H1 (cell line): ENCODE measurements at regions not wholly inside any gene's neighbourhood (a gene's known extent, or its start where the extent isn't known, plus 50 kb on each side); places are given as distances from the start of the nearest gene placed in this dataset.

Source experiments
- CTCF ChIA-PET: fragments of 300-600 bp; sonication (Branson Sonifier 250); formaldehyde crosslinking; loops from one replicate; lab custom pipeline; 2021; ENCODE audit not compliant: partially characterized antibody; lab: Charles Lee
- POLR2A ChIA-PET: fragments of 300-600 bp; sonication (Branson Sonifier 250); formaldehyde crosslinking; loops from one replicate; lab custom pipeline; 2021; ENCODE audit warnings: inconsistent platforms; ENCODE audit not compliant: partially characterized antibody; lab: Charles Lee
- DNase-seq, 2 experiments: peaks; one replicate each; pipeline versions ENCODE4 v3.0.0 to v3.0.0-alpha.2; 2010 to 2022; ENCODE audit warnings: low spot score in 2 of 2, low read depth in 1 of 2, mixed read lengths in 1 of 2
- FAIRE-seq: peaks from 2 replicates; lab custom pipeline; 2011; peaks lifted over from hg19 to GRCh38; lab: Jason Lieb, UNC
- H2AFZ ChIP-seq: 2 replicates; pipeline ENCODE4 v1.8.1; 2012; ENCODE audit warnings: low read length, inconsistent platforms
- H2AK5ac ChIP-seq: 2 replicates; pipeline ENCODE4 v1.6.1; 2013; ENCODE audit warnings: low read depth, low read length
- H2BK120ac ChIP-seq: replicated peaks from 2 replicates; pipeline ENCODE3; 2013; ENCODE audit warnings: low read depth, low read length, inconsistent platforms
- H2BK12ac ChIP-seq: 2 replicates; pipeline ENCODE4 v1.6.1; 2013; ENCODE audit warnings: low read depth, low read length
- H2BK15ac ChIP-seq: 2 replicates; pipeline ENCODE4 v1.6.1; 2013; ENCODE audit warnings: low read length
- H2BK20ac ChIP-seq: 2 replicates; pipeline ENCODE4 v1.6.1; 2013; ENCODE audit warnings: low read length
- H2BK5ac ChIP-seq: 2 replicates; pipeline ENCODE4 v1.6.1; 2013; ENCODE audit warnings: low read depth, low read length
- H3K14ac ChIP-seq: 2 replicates; pipeline ENCODE4 v1.6.1; 2013; ENCODE audit warnings: inconsistent platforms; ENCODE audit not compliant: insufficient read length
- H3K18ac ChIP-seq: 2 replicates; pipeline ENCODE4 v1.6.1; 2013; ENCODE audit warnings: low read length; ENCODE audit errors: extremely low read depth
- H3K23ac ChIP-seq: 2 replicates; pipeline ENCODE4 v1.6.1; 2013; ENCODE audit warnings: inconsistent platforms; ENCODE audit not compliant: insufficient read length
- H3K23me2 ChIP-seq: 2 replicates; pipeline ENCODE4 v1.6.1; 2013; ENCODE audit warnings: low read depth, low read length
- H3K27ac ChIP-seq: 2 replicates; pipeline ENCODE4 v1.6.1; 2011; ENCODE audit warnings: low read depth, low read length, inconsistent platforms
- H3K27me3 ChIP-seq, 4 experiments: replicated peaks in 1 of 4; 1 replicate in 1 of 4; 2 replicates in 3 of 4; pipeline versions ENCODE4 v1.6.1 to v1.8.1; 2011 to 2013; ENCODE audit warnings: low read length in 3 of 4, mild to moderate bottlenecking in 3 of 4, inconsistent platforms in 2 of 4, mixed read lengths in 2 of 4, moderate library complexity in 1 of 4; ENCODE audit not compliant: control insufficient read depth in 3 of 4, insufficient read depth in 3 of 4; ENCODE audit errors: extremely low read depth in 1 of 4
- H3K36me3 ChIP-seq, 4 experiments: 2 replicates each; pipeline versions ENCODE4 v1.6.1 to v1.8.1; 2011 to 2013; ENCODE audit warnings: mild to moderate bottlenecking in 4 of 4, low read length in 3 of 4, moderate library complexity in 2 of 4, control low read depth in 1 of 4, inconsistent platforms in 1 of 4; ENCODE audit not compliant: insufficient read depth in 4 of 4, control insufficient read depth in 2 of 4
- H3K4ac ChIP-seq: replicated peaks from 2 replicates; pipeline ENCODE3; 2013; ENCODE audit warnings: low read length, low read depth, mixed read lengths, inconsistent platforms; ENCODE audit not compliant: insufficient read length
- H3K4me1 ChIP-seq, 4 experiments: replicated peaks in 1 of 4; 1 replicate in 1 of 4; 2 replicates in 3 of 4; pipeline versions ENCODE4 v1.6.1 to v1.8.1; 2011 to 2013; ENCODE audit warnings: low read length in 3 of 4, inconsistent platforms in 2 of 4, mixed read lengths in 1 of 4; ENCODE audit not compliant: insufficient read depth in 4 of 4, control insufficient read depth in 3 of 4
- H3K4me2 ChIP-seq, 2 experiments: 2 replicates each; pipeline versions ENCODE4 v1.6.1 to v1.8.1; 2011 to 2013; ENCODE audit warnings: low read depth in 2 of 2, low read length in 2 of 2, control low read depth in 1 of 2, inconsistent platforms in 1 of 2, mild to moderate bottlenecking in 1 of 2; ENCODE audit not compliant: insufficient read depth in 1 of 2
- H3K4me3 ChIP-seq, 4 experiments: fragments of 200-600, 300-600 bp in 1 of 4; sonication (generic), shearing (Covaris generic), sonication (Bioruptor Twin) in 1 of 4; 2 replicates each; pipeline versions ENCODE4 v1.5.1 to v1.8.1; 2011 to 2016; ENCODE audit warnings: low read length in 4 of 4, low read depth in 3 of 4, control low read depth in 2 of 4, inconsistent platforms in 2 of 4, mild to moderate bottlenecking in 2 of 4, mixed read lengths in 1 of 4, moderate library complexity in 1 of 4; ENCODE audit not compliant: insufficient read depth in 2 of 4; ENCODE audit errors: extremely low read depth in 1 of 4
- H3K56ac ChIP-seq: replicated peaks from 2 replicates; pipeline ENCODE3; 2013; ENCODE audit warnings: low read depth, mild to moderate bottlenecking, mixed read lengths, low read length, inconsistent platforms; ENCODE audit not compliant: insufficient read length
- H3K79me1 ChIP-seq: 2 replicates; pipeline ENCODE4 v1.6.1; 2013; ENCODE audit warnings: low read depth, low read length, control low read depth
- H3K79me2 ChIP-seq, 2 experiments: 2 replicates each; pipeline versions ENCODE4 v1.6.1 to v1.8.1; 2012 to 2013; ENCODE audit warnings: low read length in 2 of 2, mild to moderate bottlenecking in 2 of 2, inconsistent platforms in 1 of 2; ENCODE audit not compliant: insufficient read depth in 2 of 2, control insufficient read depth in 1 of 2
- H3K9ac ChIP-seq, 4 experiments: replicated peaks in 1 of 4; 1 replicate in 1 of 4; 2 replicates in 3 of 4; pipeline versions ENCODE4 v1.6.1 to v1.8.1; 2011 to 2013; ENCODE audit warnings: low read depth in 3 of 4, low read length in 3 of 4, control low read depth in 2 of 4, mild to moderate bottlenecking in 2 of 4, moderate library complexity in 2 of 4, inconsistent platforms in 1 of 4; ENCODE audit errors: extremely low read depth in 1 of 4
- H3K9me3 ChIP-seq, 2 experiments: 2 replicates each; pipeline versions ENCODE4 v1.6.1 to v1.8.1; 2012 to 2013; ENCODE audit warnings: mild to moderate bottlenecking in 2 of 2, moderate library complexity in 2 of 2, control low read depth in 1 of 2, inconsistent platforms in 1 of 2, low read depth in 1 of 2, low read length in 1 of 2, mixed read lengths in 1 of 2; ENCODE audit not compliant: insufficient read depth in 2 of 2
- H4K20me1 ChIP-seq, 2 experiments: replicated peaks in 1 of 2; 2 replicates each; pipeline versions ENCODE3 to v1.8.1; 2011 to 2013; ENCODE audit warnings: inconsistent platforms in 2 of 2, low read length in 2 of 2, mild to moderate bottlenecking in 1 of 2; ENCODE audit not compliant: insufficient read depth in 2 of 2, control insufficient read depth in 1 of 2
- H4K5ac ChIP-seq: 2 replicates; pipeline ENCODE4 v1.6.1; 2013; ENCODE audit warnings: low read length, low read depth, mixed read lengths, inconsistent platforms; ENCODE audit not compliant: insufficient read length
- H4K8ac ChIP-seq: 2 replicates; pipeline ENCODE4 v1.8.0; 2013; ENCODE audit warnings: mild to moderate bottlenecking, moderate library complexity, low read length, inconsistent platforms; ENCODE audit not compliant: insufficient read depth; ENCODE audit errors: extremely low read depth
- H4K91ac ChIP-seq: replicated peaks from 2 replicates; pipeline ENCODE3; 2013; ENCODE audit warnings: low read length, mixed read lengths, inconsistent platforms; ENCODE audit not compliant: insufficient read length
- ATF2 ChIP-seq: IDR thresholded peaks from 2 replicates; pipeline ENCODE4 v1.6.1; 2012; ENCODE audit warnings: low read length, inconsistent platforms
- CBX5 ChIP-seq: fragments of 300-800, 300-1000 bp; sonication (generic); IDR thresholded peaks from 2 replicates; pipeline ENCODE4 v1.7.1; 2016; ENCODE audit warnings: antibody characterized with exemption, low read length, low read depth
- CTCF ChIP-seq, 3 experiments: IDR thresholded peaks; 1 replicate in 2 of 3; 2 replicates in 1 of 3; pipeline versions ENCODE4 v1.5.1 to v1.6.1; 2011; ENCODE audit warnings: low read length in 3 of 3, mild to moderate bottlenecking in 3 of 3, inconsistent platforms in 2 of 3, low read depth in 1 of 3, moderate library complexity in 1 of 3; ENCODE audit not compliant: insufficient read depth in 1 of 3; ENCODE audit errors: control extremely low read depth in 1 of 3
- RAD21 ChIP-seq, 2 experiments: IDR thresholded peaks in 1 of 2; conservative IDR thresholded peaks in 1 of 2; 2 replicates each; pipeline ENCODE4 v1.6.1; 2011; ENCODE audit warnings: low read depth in 2 of 2, low read length in 2 of 2, improper control_type of control experiment in 1 of 2, inconsistent platforms in 1 of 2, mild to moderate bottlenecking in 1 of 2, moderate library complexity in 1 of 2
- SIN3A ChIP-seq, 2 experiments: IDR thresholded peaks in 1 of 2; conservative IDR thresholded peaks in 1 of 2; 2 replicates each; pipeline ENCODE4 v1.6.1; 2011 to 2012; ENCODE audit warnings: low read length in 2 of 2, improper control_type of control experiment in 1 of 2, low read depth in 1 of 2, mild to moderate bottlenecking in 1 of 2
- TAF1 ChIP-seq: IDR thresholded peaks from 2 replicates; pipeline ENCODE4 v1.6.1; 2011; ENCODE audit warnings: mild to moderate bottlenecking, low read depth, low read length
- ZNF274 ChIP-seq: IDR thresholded peaks from 2 replicates; pipeline ENCODE4 v1.7.0; 2012; ENCODE audit warnings: low read length, borderline replicate concordance; ENCODE audit errors: extremely low read depth
- WGBS, 2 experiments: shearing (Covaris generic) in 1 of 2; methylation state at CpG; one replicate each; pipeline versions ENCODE4 v1.1.6 to v1.1.7; 2013 to 2015; ENCODE audit warnings: low lambda C conversion rate in 2 of 2, mixed read lengths in 2 of 2, inconsistent platforms in 1 of 2, low coverage in 1 of 2, missing lambda C conversion rate in 1 of 2; ENCODE audit not compliant: insufficient replicate concordance in 2 of 2, insufficient coverage in 1 of 2, insufficient read length in 1 of 2; ENCODE audit errors: extremely low coverage in 1 of 2, missing lambda C conversion rate in 1 of 2; 5-methylcytosine and 5-hydroxymethylcytosine counted together

DNA sequence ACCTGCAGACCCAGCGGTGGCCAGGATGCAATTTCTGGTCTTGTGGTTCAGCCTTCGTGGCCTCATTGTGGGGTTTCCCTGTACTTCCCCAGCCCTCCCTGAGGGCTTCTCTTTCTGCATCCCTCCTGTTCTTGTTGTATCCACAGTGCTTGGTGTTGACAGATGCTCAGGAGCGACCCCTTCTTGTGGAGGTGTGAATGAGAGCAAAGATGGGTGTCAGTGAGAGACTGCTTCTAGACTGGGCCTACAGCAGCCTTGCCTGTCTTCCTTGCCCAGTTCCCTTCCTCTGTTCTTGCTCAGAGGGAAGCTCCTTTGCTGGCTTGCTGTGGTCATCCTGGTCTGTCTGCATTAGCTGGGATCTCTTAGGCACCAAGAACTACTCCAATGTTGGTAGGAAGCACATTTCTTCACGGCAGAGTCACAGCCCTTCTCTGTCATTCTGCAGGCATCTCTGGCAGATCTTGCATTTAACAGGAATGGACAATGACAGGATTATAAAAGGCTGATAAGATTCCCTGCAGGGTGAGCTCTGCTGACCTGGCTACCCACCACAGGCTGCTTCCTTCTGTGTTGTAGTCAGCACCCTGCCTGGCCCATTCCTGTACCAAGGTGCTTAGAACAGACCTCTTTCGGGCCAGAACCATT lies 317.8 kb upstream of the C2CD4B start:
- Histone ChIP-seq H3K4me1 (peaks cover 0 to 6% (median 2%) of the 10 kb centered on the region in 4 experiments; a peak in 3 of 7 replicates), H3K4me3 (no peak overlapping the region), H3K9ac (no peak overlapping the region), H3K27ac (no peak overlapping the region), H3K56ac (no peak overlapping the region), H3K14ac (no peak overlapping the region), H2AK5ac (no peak overlapping the region), H4K20me1 (no peaks in the 10 kb centered on the region), H3K4ac (no peak overlapping the region), H3K9me3 (no peaks in the 10 kb centered on the region), H3K18ac (no peak overlapping the region), H3K4me2 (no peak overlapping the region), H4K5ac (no peak overlapping the region), H3K79me1 (peaks cover 2% of the 10 kb centered on the region; the same call in 1 of the 2 replicates), H2BK5ac (no peak overlapping the region), H4K91ac (no peak overlapping the region), H2BK120ac (no peak overlapping the region), H2BK12ac (no peak overlapping the region), H3K27me3 (no peaks in the 10 kb centered on the region; a peak in 1 of 7 replicates), H3K79me2 (no peaks in the 10 kb centered on the region), H3K36me3 (no peaks in the 10 kb centered on the region), H2BK15ac (no peak overlapping the region), H2BK20ac (no peak overlapping the region), H2AFZ (no peak overlapping the region), H3K23me2 (no peaks in the 10 kb centered on the region), H3K23ac (no peak overlapping the region), H4K8ac (no peak overlapping the region)
- DNase-seq (peak; percentile 39 to 75), FAIRE-seq (peak; percentile 98)
- POLR2A ChIA-PET = interaction anchor here (0.8 to 1.5 kb wide), 2 partner anchors 12 to 15 kb away, joined by 3 to 6 read pairs; no protein-coding TSS in a partner anchor
- CTCF ChIA-PET = interaction anchor here (0.5 to 2.3 kb wide), 19 partner anchors 9 to 260 kb away, joined by 3 to 15 read pairs (median 4); no protein-coding TSS in a partner anchor
- 48% methylated on average over 5 of the region's 5 CpGs; no CpG with 5 or more reads in 1 of the 2 experiments for WGBS, 2 experiments
- TF ChIP-seq CTCF (IDR thresholded peaks at IDR 0.05; ENCODE audit: control extremely low read depth in 1 of 3, insufficient read depth in 1 of 3, low read depth in 1 of 3, low read length in 3 of 3) (peak; percentile 67 to 93 (median 73)), RAD21 (IDR thresholded peaks at IDR 0.05 in 1 of 2, conservative IDR thresholded peaks at IDR 0.05 in 1 of 2; ENCODE audit: low read depth in 2 of 2, low read length in 2 of 2) (peak; percentile 67 to 79), TAF1 (no peak), SIN3A (conservative IDR thresholded peaks at IDR 0.05 in 1 of 2, IDR thresholded peaks at IDR 0.05 in 1 of 2; ENCODE audit: low read depth in 1 of 2, low read length in 2 of 2) (peak; percentile 71 to 87; a peak in 2 of 4 replicates), ZNF274 (no peak), ATF2 (no peak), CBX5 (no peak)
